Neural cell (in vitro differentiated cells): ENCODE measurements at regions not wholly inside any gene's neighbourhood (a gene's known extent, or its start where the extent isn't known, plus 50 kb on each side); places are given as distances from the start of the nearest gene placed in this dataset.

Experiments
- H2AFZ ChIP-seq: fragments of 200-600, 300-800 bp; sonication (generic), shearing (Covaris generic); 2 replicates; pipeline ENCODE4 v1.6.0; 2014; ENCODE audit warnings: low read depth, mild to moderate bottlenecking, antibody characterized with exemption, low read length, moderate library complexity
- H3F3A ChIP-seq: fragments of 200-600 bp; shearing (Covaris generic); 2 replicates; pipeline ENCODE4 v1.6.1; 2016; ENCODE audit warnings: mild to moderate bottlenecking, moderate library complexity, mixed read lengths, antibody characterized with exemption, low read length; ENCODE audit not compliant: insufficient read depth, poor library complexity, severe bottlenecking
- H3K27ac ChIP-seq: fragments of 200-600, 300-800 bp; sonication (generic), shearing (Covaris generic); 2 replicates; pipeline ENCODE4 v1.5.1; 2014; ENCODE audit warnings: mild to moderate bottlenecking, low read length, moderate library complexity
- H3K27me3 ChIP-seq: fragments of 300-800, 200-600 bp; sonication (generic), shearing (Covaris generic); 2 replicates; pipeline ENCODE4 v1.6.0; 2014; ENCODE audit warnings: mild to moderate bottlenecking, low read depth, low read length, moderate library complexity; ENCODE audit not compliant: insufficient read depth
- H3K36me3 ChIP-seq: fragments of 300-800, 200-600 bp; sonication (generic), shearing (Covaris generic); 2 replicates; pipeline ENCODE4 v1.5.1; 2014; ENCODE audit warnings: mild to moderate bottlenecking, antibody characterized with exemption, low read length, moderate library complexity; ENCODE audit not compliant: insufficient read depth
- H3K4me2 ChIP-seq: fragments of 300-800, 200-600 bp; sonication (generic), shearing (Covaris generic); 2 replicates; pipeline ENCODE4 v1.6.0; 2014; ENCODE audit warnings: mild to moderate bottlenecking, low read length
- H3K4me3 ChIP-seq: fragments of 300-800, 200-600 bp; sonication (generic), shearing (Covaris generic); 2 replicates; pipeline ENCODE4 v1.5.1; 2014; ENCODE audit warnings: mild to moderate bottlenecking, low read length, moderate library complexity
- H3K79me2 ChIP-seq: fragments of 200-600 bp; shearing (Covaris generic); replicated peaks from 2 replicates; pipeline ENCODE4 v1.6.0; 2014; ENCODE audit warnings: mild to moderate bottlenecking, low read length, moderate library complexity; ENCODE audit not compliant: insufficient read depth
- H3K9ac ChIP-seq: fragments of 300-800, 200-600 bp; sonication (generic), shearing (Covaris generic); 2 replicates; pipeline ENCODE4 v1.6.1; 2016; ENCODE audit warnings: mild to moderate bottlenecking, low read length, mixed read lengths
- H3K9me2 ChIP-seq: fragments of 200-600 bp; shearing (Covaris generic); 2 replicates; pipeline ENCODE4 v1.6.1; 2016; ENCODE audit warnings: mild to moderate bottlenecking, low read length, mixed read lengths; ENCODE audit not compliant: insufficient read depth
- H3K9me3 ChIP-seq: fragments of 200-600, 300-800 bp; sonication (generic), shearing (Covaris generic); 2 replicates; pipeline ENCODE4 v1.6.1; 2016; ENCODE audit warnings: mild to moderate bottlenecking, mixed run types, low read length, moderate library complexity, mixed read lengths
- H4K20me1 ChIP-seq: fragments of 200-600 bp; shearing (Covaris generic); 2 replicates; pipeline ENCODE4 v1.6.1; 2016; ENCODE audit warnings: mild to moderate bottlenecking, mixed run types; ENCODE audit not compliant: insufficient read depth
- EP300 ChIP-seq: fragments of 450-650 bp; conservative IDR thresholded peaks from 2 replicates; pipeline ENCODE4 v1.6.1; 2014; ENCODE audit warnings: antibody characterized with exemption, mild to moderate bottlenecking, moderate library complexity; ENCODE audit not compliant: poor library complexity, severe bottlenecking
- EZH2 ChIP-seq: fragments of 200-600, 300-800 bp; shearing (Covaris generic), sonication (generic); IDR thresholded peaks from 2 replicates; pipeline ENCODE4 v1.6.1; 2014; ENCODE audit warnings: antibody characterized with exemption, low read length, borderline replicate concordance, mild to moderate bottlenecking; ENCODE audit not compliant: insufficient read depth, poor library complexity, severe bottlenecking
- MXI1 ChIP-seq: fragments of 450-650 bp; conservative IDR thresholded peaks from 2 replicates; pipeline ENCODE4 v1.6.1; 2014; ENCODE audit warnings: antibody characterized with exemption, mild to moderate bottlenecking; ENCODE audit not compliant: poor library complexity, severe bottlenecking
- POLR2AphosphoS5 ChIP-seq: IDR thresholded peaks from 2 replicates; pipeline ENCODE4 v1.6.1; 2012
- RAD21 ChIP-seq: fragments of 450-650 bp; conservative IDR thresholded peaks from 2 replicates; pipeline ENCODE4 v1.6.1; 2014; ENCODE audit warnings: antibody characterized with exemption, mild to moderate bottlenecking, moderate library complexity
- SMC3 ChIP-seq: fragments of 450-650 bp; conservative IDR thresholded peaks from 2 replicates; pipeline ENCODE4 v1.6.1; 2014; ENCODE audit warnings: antibody characterized with exemption, mild to moderate bottlenecking, moderate library complexity; ENCODE audit not compliant: poor library complexity
- TAF1 ChIP-seq: IDR thresholded peaks from 2 replicates; pipeline ENCODE4 v1.6.1; 2012; ENCODE audit warnings: low read depth
- TF ChIP-seq, protein P1 (sequence below): fragments of 450-650 bp; IDR thresholded peaks from 2 replicates; pipeline ENCODE4 v1.5.1; 2014; ENCODE audit warnings: antibody characterized with exemption, mild to moderate bottlenecking, moderate library complexity; ENCODE audit not compliant: poor library complexity, severe bottlenecking
- TF ChIP-seq, protein P2 (sequence below): IDR thresholded peaks from 2 replicates; pipeline ENCODE4 v1.6.1; 2012; ENCODE audit warnings: borderline replicate concordance

DNA sequence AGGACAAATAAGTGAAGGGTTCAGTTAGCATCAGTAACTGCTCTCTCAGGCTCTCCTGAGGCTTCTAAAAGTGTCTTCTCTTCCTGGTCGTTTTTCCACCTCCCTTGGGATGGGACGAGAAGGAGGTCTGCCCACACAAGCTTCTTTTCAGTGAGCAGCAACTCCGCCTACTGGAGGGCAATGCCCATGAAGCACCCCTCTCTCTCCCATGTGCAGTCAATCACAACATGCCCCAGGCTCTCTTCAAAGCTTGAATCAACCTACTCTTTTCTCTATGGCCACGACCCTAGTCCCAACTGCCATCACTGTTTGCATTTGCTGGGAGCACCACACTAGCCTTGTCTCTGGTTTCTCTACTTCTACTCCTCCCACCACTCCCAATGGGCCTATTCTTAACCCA, 135.6 kb downstream of the RPS24 start:
- Histone ChIP-seq H3K4me3 (no peak overlapping the region), H3K27ac (no peak overlapping the region), H3K9me2 (no peaks in the 10 kb centered on the region), H3K4me2 (no peak overlapping the region), H4K20me1 (no peaks in the 10 kb centered on the region), H3K79me2 (no peaks in the 10 kb centered on the region), H3F3A (no peaks in the 10 kb centered on the region), H3K9me3 (no peaks in the 10 kb centered on the region), H2AFZ (no peak overlapping the region), H3K27me3 (no peaks in the 10 kb centered on the region), H3K9ac (no peak overlapping the region), H3K36me3 (no peaks in the 10 kb centered on the region)
- TF ChIP-seq RAD21 (no peak), SMC3 (no peak), POLR2AphosphoS5 (no peak), EP300 (no peak), EZH2 (no peak), MXI1 (no peak), TAF1 (no peak)
- TF ChIP-seq, protein P1, sequence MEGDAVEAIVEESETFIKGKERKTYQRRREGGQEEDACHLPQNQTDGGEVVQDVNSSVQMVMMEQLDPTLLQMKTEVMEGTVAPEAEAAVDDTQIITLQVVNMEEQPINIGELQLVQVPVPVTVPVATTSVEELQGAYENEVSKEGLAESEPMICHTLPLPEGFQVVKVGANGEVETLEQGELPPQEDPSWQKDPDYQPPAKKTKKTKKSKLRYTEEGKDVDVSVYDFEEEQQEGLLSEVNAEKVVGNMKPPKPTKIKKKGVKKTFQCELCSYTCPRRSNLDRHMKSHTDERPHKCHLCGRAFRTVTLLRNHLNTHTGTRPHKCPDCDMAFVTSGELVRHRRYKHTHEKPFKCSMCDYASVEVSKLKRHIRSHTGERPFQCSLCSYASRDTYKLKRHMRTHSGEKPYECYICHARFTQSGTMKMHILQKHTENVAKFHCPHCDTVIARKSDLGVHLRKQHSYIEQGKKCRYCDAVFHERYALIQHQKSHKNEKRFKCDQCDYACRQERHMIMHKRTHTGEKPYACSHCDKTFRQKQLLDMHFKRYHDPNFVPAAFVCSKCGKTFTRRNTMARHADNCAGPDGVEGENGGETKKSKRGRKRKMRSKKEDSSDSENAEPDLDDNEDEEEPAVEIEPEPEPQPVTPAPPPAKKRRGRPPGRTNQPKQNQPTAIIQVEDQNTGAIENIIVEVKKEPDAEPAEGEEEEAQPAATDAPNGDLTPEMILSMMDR = no peak
- TF ChIP-seq, protein P2, sequence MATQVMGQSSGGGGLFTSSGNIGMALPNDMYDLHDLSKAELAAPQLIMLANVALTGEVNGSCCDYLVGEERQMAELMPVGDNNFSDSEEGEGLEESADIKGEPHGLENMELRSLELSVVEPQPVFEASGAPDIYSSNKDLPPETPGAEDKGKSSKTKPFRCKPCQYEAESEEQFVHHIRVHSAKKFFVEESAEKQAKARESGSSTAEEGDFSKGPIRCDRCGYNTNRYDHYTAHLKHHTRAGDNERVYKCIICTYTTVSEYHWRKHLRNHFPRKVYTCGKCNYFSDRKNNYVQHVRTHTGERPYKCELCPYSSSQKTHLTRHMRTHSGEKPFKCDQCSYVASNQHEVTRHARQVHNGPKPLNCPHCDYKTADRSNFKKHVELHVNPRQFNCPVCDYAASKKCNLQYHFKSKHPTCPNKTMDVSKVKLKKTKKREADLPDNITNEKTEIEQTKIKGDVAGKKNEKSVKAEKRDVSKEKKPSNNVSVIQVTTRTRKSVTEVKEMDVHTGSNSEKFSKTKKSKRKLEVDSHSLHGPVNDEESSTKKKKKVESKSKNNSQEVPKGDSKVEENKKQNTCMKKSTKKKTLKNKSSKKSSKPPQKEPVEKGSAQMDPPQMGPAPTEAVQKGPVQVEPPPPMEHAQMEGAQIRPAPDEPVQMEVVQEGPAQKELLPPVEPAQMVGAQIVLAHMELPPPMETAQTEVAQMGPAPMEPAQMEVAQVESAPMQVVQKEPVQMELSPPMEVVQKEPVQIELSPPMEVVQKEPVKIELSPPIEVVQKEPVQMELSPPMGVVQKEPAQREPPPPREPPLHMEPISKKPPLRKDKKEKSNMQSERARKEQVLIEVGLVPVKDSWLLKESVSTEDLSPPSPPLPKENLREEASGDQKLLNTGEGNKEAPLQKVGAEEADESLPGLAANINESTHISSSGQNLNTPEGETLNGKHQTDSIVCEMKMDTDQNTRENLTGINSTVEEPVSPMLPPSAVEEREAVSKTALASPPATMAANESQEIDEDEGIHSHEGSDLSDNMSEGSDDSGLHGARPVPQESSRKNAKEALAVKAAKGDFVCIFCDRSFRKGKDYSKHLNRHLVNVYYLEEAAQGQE = no peak

DNA sequence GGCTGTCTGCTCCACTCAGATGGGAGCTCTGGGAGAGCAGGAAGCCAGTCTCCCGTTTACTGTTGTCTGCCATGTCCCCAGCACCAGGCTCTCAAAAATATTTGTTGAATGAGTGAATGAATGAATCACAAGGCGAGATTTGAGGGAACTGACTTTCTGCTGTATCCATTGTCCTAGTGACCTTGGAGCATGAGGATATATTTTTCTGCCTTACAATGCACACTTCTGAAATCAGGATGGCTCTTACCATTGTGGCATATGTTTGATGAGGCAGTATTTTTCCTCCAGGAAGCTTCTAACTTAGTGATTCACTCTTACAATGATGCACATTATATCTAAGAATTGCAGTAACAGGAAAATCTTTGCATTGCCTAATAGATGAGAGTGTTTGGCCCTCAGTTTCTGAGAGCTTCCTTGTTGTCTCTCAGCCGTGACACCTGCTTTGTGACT, 136.4 kb downstream of the RPS24 start:
- no peak for TF ChIP-seq SMC3
- TF ChIP-seq, protein P2 = no peak
- TF ChIP-seq EP300 = no peak
- TF ChIP-seq POLR2AphosphoS5 = no peak
- TF ChIP-seq TAF1 = no peak
- TF ChIP-seq, protein P1 = no peak
- TF ChIP-seq EZH2 = no peak
- no peak for TF ChIP-seq MXI1
- no peak for TF ChIP-seq RAD21
- no peaks in the 10 kb centered on the region for H3K27me3 ChIP-seq
- no peaks in the 10 kb centered on the region for H3K36me3 ChIP-seq
- H3K79me2 ChIP-seq = no peaks in the 10 kb centered on the region
- H3K4me3 ChIP-seq = no peak overlapping the region
- no peaks in the 10 kb centered on the region for H4K20me1 ChIP-seq
- no peak overlapping the region for H2AFZ ChIP-seq
- H3K9me2 ChIP-seq = no peaks in the 10 kb centered on the region
- H3F3A ChIP-seq = no peaks in the 10 kb centered on the region
- H3K9ac ChIP-seq = no peak overlapping the region
- no peak overlapping the region for H3K4me2 ChIP-seq
- no peak overlapping the region for H3K27ac ChIP-seq
- H3K9me3 ChIP-seq = no peaks in the 10 kb centered on the region
